RPMI7951 (cell line): ENCODE measurements at regions not wholly inside any gene's neighbourhood (a gene's known extent, or its start where the extent isn't known, plus 50 kb on each side); places are given as distances from the start of the nearest gene placed in this dataset.

Source experiments
- DNase-seq: peaks from one replicate; pipeline ENCODE4 v3.0.0-alpha.2; 2012; ENCODE audit warnings: low read depth

- DNase-seq: no peak
Measured at GRCh38 chr9:26313108-26313507, 579.5 kb downstream of the CAAP1 start.

- no peak for DNase-seq
Measured at GRCh38 chr9:26311463-26311995, 581.1 kb downstream of the CAAP1 start.

DNA sequence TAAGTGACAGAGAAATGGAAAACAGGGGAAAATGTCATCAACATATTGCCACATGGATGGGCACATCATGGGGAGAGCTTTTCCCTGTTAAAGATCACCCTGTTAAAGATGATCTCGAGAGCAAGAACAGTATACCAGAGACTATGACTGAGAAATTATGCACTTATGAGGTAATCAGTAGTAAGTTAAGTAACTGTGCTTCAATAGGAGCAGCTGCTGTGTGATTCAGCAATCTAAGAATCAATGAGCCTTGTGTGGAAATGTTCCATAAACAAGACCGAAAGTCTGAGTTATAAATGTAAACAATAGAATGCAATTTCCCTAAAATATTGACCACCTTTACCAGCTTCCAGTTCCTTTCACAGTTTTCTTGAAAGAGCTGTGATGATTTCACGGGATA lies 582.3 kb downstream of the CAAP1 start:
- no peak for DNase-seq

DNA sequence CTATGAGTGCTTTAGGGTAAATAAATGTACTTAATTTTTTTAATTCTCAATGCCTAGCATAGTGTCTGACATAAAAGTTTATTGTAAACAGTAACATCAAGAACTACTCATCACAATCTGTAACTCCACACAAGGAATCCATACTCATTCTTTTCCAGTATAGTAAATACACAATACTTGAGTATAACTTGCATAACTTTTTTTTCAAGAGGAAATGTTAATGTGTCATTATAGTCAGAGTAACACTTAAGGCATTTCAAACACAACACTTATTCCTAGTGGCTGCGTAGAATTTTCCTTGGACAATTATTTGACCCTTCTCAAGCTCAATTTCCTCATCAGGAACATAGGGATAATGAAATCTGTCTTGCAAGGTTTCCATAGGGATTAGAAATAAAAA lies 584.3 kb downstream of the CAAP1 start:
- DNase-seq: no peak

DNA sequence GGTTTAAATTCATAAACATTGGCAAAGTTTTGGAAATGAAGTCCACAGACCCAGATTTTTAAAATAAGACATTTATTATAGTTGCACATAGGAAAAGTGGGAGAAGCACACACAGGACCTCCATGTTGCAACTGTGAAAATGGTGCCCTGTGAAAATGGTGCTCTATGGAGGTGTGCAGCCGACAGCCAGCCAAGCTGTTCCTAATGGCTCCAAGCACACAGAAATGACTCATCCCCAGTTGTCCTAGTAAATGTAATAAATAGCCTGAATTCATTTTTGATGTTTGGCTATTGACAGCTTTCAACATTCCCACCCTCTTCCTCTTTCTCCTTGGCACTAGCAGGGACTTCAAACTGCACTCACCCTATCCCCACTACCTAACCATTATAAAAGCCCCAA lies 590.9 kb downstream of the CAAP1 start:
- peak; percentile 48 for DNase-seq

DNA sequence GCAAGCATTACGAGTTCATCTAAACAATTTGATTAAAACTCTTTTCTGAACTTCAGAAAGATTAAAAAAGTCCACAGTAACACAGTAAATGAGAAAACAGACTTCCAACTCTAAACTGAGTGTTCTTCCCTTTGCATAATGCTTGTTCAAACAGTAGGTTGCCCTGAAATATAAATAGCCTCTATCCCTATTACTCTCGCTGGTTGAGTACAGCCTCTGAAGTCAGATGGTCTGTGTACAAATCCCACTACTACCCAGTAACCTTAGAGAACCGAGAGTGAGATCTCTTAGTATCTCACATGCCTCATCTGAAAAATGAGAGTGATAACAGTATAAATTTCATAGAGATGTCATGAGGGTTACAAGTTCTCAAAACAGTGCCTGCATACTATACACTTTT lies 591.6 kb downstream of the CAAP1 start:
- no peak for DNase-seq

DNA sequence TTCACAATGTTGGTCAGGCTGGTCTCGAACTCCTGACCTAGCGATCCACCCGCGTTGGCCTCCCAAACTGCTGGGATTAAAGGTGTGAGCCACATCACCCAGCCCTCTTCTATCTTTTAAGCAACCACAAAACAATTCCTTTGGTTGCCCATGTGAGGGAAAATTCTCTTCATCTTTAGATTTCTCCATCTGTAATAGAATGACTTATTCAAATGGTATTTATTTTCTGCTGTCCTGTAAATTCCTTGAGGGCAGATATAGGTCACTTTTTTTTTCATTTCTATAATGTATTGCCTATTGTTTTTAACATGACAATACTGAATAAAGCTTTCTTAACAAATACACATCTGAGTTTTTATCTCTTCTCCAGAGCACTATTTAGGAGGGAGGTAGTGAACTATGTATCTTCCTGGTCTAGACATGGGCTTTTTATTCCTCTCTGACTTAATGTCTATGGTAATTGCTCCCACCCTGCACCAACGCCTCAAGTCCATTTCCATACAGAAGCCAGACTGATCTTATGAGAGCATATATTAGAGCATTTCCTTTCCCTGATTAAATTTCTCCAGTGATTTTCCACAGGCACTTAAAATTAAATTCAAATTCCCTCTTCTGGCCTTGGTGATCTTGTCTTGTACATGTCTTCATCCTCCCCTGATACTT lies 595.6 kb downstream of the CAAP1 start:
- DNase-seq: peak; percentile 71

DNA sequence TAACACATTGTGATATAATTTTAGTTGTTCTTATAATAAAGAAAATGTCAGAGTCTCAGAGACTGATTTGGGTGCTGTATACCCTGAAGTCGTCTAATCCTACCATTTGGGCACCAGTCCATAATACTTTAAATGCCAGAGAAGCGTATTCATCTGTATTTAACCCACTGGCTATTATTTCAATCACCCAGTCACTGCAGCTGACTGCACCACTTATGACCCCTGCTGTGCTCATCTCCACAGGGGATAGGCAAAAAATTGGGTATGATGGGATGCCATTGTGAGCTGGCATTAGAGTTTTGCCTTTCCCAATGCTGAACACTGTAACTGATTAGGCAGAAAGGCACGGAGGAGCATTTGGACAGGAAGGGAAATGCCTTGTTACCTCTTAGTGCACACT lies 599.7 kb downstream of the CAAP1 start:
- peak; percentile 90 for DNase-seq

- no peak for DNase-seq
Measured at GRCh38 chr9:26271495-26272122, 593.4 kb upstream of the TUSC1 start.

- no peak for DNase-seq
Measured at GRCh38 chr9:26266146-26266793, 588.0 kb upstream of the TUSC1 start.

- DNase-seq: peak; percentile 96
Measured at GRCh38 chr9:26264709-26265601, 586.7 kb upstream of the TUSC1 start.

GRCh38 chr9:26263478-26263877 lies 585.2 kb upstream of the TUSC1 start:
- DNase-seq: no peak

DNA sequence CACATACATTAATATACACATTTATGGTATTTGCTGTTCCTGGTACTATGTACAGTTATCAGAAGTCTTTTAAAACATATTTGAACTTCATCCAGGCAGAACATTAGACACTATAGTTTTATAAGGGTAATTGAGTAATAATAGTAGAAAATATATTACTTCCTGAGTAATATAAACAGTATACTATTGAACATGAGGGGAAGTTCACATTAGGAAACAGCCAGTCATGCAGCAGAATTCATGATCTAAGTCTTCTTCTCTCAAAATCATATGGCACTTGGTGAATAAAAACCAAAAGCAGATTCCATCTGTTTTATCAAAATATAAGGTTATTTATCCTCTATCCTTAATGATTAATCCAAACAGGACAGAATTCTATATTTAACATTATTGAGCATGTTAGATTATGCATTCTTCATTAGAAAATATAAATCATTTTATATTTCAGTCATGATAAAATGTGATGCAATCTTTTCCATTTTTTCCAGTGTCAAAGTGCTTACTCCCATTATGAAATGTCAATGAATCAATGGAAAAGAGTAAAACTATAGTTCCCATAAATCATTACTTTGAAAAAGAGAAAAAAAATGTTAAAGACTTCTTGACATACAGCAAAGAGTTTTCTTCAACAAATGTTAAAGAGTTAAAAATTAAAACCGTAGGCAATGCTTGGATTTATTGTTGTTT lies 584.3 kb upstream of the TUSC1 start:
- DNase-seq: no peak

GRCh38 chr9:26261503-26262330 lies 583.5 kb upstream of the TUSC1 start:
- peak; percentile 88 for DNase-seq

DNA sequence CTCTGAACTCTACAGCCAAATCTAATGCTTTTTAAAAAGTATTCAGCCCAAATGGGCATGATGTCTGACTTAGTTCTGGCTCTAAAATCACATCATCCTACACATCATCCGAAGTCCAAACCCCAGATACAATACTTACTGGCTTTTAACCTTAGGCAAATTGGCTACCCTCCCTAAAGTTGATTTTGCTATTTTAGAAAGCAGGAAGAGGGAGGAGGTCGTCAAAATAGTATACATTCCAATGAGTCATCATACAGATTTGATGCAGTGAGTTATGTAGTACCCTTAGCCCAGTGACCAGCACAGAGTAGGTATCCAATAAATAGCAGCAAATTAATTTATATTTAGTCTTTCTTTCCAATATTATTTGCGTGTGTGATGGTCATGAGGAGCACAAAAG lies 582.0 kb upstream of the TUSC1 start:
- peak; percentile 82 for DNase-seq

GRCh38 chr9:26247861-26248260 lies 569.6 kb upstream of the TUSC1 start:
- DNase-seq: no peak

DNA sequence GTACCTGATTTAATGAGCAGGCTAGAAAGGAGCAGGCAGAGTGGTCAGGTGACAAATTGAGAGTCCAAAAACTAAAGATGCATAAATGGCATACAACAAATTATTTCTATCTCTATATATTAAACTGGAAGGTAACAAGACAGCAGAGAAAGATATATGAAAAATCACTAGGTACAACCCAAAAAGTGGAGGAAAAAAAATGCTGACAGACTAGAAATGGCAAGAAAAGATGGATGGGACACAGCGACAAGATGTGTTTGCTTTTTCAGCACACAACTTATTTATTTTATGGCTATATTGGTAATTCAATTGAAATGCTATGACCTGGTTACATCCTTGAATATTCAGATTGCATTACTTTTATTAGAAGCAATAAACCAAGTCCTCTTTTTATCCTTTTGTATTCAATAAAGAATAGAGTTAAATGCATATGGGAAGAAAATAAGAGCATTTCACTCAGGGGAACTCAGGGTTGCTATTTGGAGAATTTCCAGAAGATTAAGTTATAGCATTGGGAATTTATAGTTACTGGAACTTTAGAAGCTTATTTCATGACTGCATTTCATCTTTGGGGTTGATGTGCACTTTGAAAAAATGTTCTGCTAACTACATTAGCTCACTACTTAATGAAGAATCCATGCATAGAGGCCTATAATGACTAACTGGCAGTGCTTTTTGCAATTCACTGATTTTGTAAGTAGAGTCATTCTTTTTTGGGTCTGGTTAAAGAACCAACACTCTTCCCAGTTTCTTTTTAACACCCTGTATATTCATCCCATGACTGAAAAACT lies 566.6 kb upstream of the TUSC1 start:
- DNase-seq: no peak

- peak; percentile 61 for DNase-seq
Measured at GRCh38 chr9:26243726-26244125, 565.5 kb upstream of the TUSC1 start.

GRCh38 chr9:26243029-26243697 lies 564.9 kb upstream of the TUSC1 start:
- DNase-seq: no peak
